ENCODE measurements at regions not wholly inside any gene's neighbourhood (a gene's known extent, or its start where the extent isn't known, plus 50 kb on each side); places are given as distances from the start of the nearest gene placed in this dataset.

- no peak for DNase-seq (ENCODE audit: low spot score in 2 of 2)
- H3K27ac ChIP-seq: no peak overlapping the region
- no peak for TF ChIP-seq CTCF (IDR thresholded peaks at IDR 0.05)
- intact Hi-C loops (cut with DNase I): no loop called here
- no peaks in the 10 kb centered on the region for H3K9me3 ChIP-seq
- no peaks in the 10 kb centered on the region for H3K36me3 ChIP-seq
- no peak overlapping the region for H3K4me3 ChIP-seq
- H3K4me1 ChIP-seq: no peaks in the 10 kb centered on the region
- H3K27me3 ChIP-seq: no peaks in the 10 kb centered on the region
Measured at GRCh38 chr4:63583561-63583960, 825.7 kb downstream of the TECRL start.

- H3K9me3 ChIP-seq: no peaks in the 10 kb centered on the region
- H3K27me3 ChIP-seq: no peaks in the 10 kb centered on the region
- H3K4me3 ChIP-seq: no peak overlapping the region
- H3K4me1 ChIP-seq: no peaks in the 10 kb centered on the region
- no peak overlapping the region for H3K27ac ChIP-seq
- intact Hi-C loops (cut with DNase I): no loop called here
- no peak for TF ChIP-seq CTCF (IDR thresholded peaks at IDR 0.05)
- DNase-seq (ENCODE audit: low spot score in 2 of 2): no peak
- H3K36me3 ChIP-seq: no peaks in the 10 kb centered on the region
Measured at GRCh38 chr4:63583007-63583406, 826.2 kb downstream of the TECRL start.

GRCh38 chr4:63580796-63581475 is 828.3 kb downstream of the TECRL start:
- Histone ChIP-seq H3K4me3 (no peak overlapping the region), H3K27ac (no peak overlapping the region), H3K36me3 (no peaks in the 10 kb centered on the region), H3K27me3 (no peaks in the 10 kb centered on the region), H3K4me1 (no peaks in the 10 kb centered on the region), H3K9me3 (no peaks in the 10 kb centered on the region)
- no peak for TF ChIP-seq CTCF (IDR thresholded peaks at IDR 0.05)
- DNase-seq (ENCODE audit: low spot score in 2 of 2): no peak
- intact Hi-C loops (cut with DNase I): no loop called here

GRCh38 chr4:63578383-63578782 is 830.9 kb downstream of the TECRL start:
- H3K4me1 ChIP-seq: no peaks in the 10 kb centered on the region
- intact Hi-C loops (cut with DNase I): no loop called here
- no peak overlapping the region for H3K4me3 ChIP-seq
- no peaks in the 10 kb centered on the region for H3K9me3 ChIP-seq
- DNase-seq (ENCODE audit: low spot score in 2 of 2): no peak
- H3K27me3 ChIP-seq: no peaks in the 10 kb centered on the region
- no peaks in the 10 kb centered on the region for H3K36me3 ChIP-seq
- no peak overlapping the region for H3K27ac ChIP-seq
- no peak for TF ChIP-seq CTCF (IDR thresholded peaks at IDR 0.05)

GRCh38 chr4:63566658-63567057 is 842.6 kb downstream of the TECRL start:
- Histone ChIP-seq H3K4me1 (no peaks in the 10 kb centered on the region), H3K27me3 (no peaks in the 10 kb centered on the region), H3K4me3 (no peak overlapping the region), H3K9me3 (no peaks in the 10 kb centered on the region), H3K36me3 (no peaks in the 10 kb centered on the region), H3K27ac (no peak overlapping the region)
- TF ChIP-seq CTCF (IDR thresholded peaks at IDR 0.05): no peak
- intact Hi-C loops (cut with DNase I): no loop called here
- DNase-seq (ENCODE audit: low spot score in 2 of 2): no peak
